COLO668 (cell line): ENCODE measurements at regions not wholly inside any gene's neighbourhood (a gene's known extent, or its start where the extent isn't known, plus 50 kb on each side); places are given as distances from the start of the nearest gene placed in this dataset.
"Not testable (repeated sequence)": the region's sequence is repeated elsewhere in the genome, so short reads cannot be mapped to it uniquely, and the experiment has no call there.

ENCODE experiments used
- DNase-seq: peaks from one replicate; lab custom pipeline; 2025; ENCODE audit not compliant: unreplicated experiment; lab: John Stamatoyannopoulos, UW

DNA sequence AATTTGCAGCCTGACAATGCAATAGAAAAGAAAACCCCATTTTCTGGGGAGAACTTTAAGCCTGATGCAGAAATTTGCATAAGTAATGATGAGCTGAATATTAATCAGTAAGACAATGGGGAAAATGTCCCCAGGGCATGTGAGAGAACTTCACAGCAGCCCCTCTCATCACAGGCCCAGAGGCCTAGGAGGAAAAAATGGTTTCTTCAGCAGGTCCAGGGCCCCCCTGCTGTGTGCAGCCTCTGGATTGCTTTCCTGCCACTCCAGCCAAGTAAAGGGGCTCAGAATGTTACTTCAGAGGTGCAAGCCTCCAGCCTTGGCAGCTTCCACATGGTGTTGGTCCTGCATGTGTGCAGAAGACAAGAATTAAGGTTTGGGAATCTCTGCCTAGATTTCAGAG, 900.3 kb upstream of the ROBO1 start:
- no peak for DNase-seq

DNA sequence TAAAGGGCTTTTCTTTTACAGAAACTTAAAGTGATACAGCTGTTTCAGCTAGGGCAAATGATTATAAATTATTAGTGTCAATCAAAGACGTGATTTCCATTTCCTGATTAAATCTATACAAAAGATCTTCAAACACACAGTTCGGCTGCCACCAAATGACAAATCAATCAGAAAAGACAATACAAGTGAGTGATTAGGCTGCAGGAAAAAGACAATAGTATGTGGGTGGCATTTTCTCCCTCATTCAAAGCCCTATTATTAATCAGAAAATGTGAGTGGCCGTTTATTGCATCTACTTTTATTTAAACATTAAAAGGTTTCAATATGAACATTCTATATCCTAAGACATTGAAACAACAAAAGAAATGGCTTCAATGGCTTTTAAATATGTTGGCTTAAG, 895.6 kb upstream of the ROBO1 start:
- no peak for DNase-seq

DNA sequence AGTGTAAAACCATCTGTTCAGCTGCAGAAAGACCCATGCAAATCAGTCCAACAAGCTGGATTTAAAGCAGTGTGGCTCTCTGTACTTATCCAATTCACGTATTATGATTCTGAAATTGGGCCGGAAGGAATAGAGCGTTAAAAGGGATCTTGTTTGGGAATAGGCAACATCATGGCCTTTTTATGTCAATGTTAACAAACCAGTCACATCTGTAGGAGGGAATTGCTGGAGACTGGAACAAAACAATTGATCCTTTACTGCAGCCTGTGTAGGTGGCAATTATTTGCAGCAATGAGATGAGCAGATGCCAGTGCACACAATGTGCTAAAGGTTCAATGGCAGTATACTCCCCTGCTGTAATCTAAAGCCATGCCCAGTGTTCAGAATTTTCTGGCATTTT, 887.4 kb upstream of the ROBO1 start:
- DNase-seq, result no peak

- DNase-seq, result no peak
Observed at GRCh38 chr3:80649170-80649569, 881.4 kb upstream of the ROBO1 start.

GRCh38 chr3:80643421-80643820, 875.6 kb upstream of the ROBO1 start:
- DNase-seq, result no peak

- no peak for DNase-seq
Observed at GRCh38 chr3:80618295-80619256, 850.8 kb upstream of the ROBO1 start.

DNA sequence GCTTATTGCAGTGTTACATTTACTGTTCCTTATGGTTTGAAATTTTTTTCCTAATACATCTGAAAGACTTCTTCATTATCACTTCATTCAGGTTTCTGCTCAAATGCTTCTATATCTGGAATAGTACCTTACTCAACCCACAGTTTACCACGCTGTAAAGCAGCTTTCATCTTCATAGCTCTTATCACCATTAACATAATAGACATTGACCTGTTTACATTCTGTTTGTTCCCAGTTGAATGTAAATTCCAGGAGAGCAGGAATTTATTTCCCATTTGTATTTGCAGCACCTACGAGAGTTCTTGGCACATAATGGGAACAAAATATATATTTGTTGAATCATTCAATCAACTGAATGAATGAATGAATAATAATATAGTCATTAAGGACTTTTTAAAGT, 844.6 kb upstream of the ROBO1 start:
- no peak for DNase-seq

GRCh38 chr3:80608072-80608471, 840.3 kb upstream of the ROBO1 start:
- not testable (repeated sequence) for DNase-seq

DNA sequence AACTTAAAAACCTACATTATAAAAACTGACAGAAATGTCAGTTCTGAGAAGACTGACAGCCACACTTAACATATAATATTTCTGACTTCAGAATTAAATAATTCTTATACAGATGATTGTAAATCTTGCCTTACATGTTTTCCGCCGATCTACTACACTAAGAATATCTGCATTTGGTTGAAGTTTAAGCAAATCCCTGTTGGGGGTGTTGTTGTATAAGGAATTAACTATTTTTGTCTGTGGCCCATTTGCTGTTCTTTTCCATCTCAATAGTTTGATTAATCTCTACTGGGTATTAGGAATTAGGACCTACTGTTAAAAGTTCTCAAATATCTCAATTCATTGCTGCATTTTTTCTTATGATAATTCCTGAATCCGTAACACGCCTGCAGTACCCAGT, 838.3 kb upstream of the ROBO1 start:
- no peak for DNase-seq

GRCh38 chr3:80601479-80601878, 833.7 kb upstream of the ROBO1 start:
- DNase-seq, result no peak

DNA sequence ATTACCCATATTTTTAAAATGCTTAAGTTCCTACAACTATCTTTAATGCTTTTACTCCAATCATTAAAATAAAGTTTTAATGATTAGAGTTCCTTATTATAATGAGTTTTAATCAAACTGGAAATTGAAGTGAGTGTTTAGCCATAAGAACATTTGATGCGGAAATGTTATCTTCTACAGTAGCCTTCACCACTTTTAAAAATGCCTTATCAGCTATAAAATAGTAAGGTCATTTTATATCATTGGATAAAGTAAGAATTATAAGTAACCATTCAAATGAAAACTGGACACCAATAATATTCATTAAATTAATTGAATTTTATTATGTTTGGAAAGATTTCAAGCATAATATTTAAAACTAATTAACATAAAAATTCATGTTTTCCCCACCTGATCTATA, 825.0 kb upstream of the ROBO1 start:
- no peak for DNase-seq

- DNase-seq, result no peak
Observed at GRCh38 chr3:80586338-80586737, 818.5 kb upstream of the ROBO1 start.

- no peak for DNase-seq
Observed at GRCh38 chr3:80580146-80580545, 812.3 kb upstream of the ROBO1 start.

DNA sequence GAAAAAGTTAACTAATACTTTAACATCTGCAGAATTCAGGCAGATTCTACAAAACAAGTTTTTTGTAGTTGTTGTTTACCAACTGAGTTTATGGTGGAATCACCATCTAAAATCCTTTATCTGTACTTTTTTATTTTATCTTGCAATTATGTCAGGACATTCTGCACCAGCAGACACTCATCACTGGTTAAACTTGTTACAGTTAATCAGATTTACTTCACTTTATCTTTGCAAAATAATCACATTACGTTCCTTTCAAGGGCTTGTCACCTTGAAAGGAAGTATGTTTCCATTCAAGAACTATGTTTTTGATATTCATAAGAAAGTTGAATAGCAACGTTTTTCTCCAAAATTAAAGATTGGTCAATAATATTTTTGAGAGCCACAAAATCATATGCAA, 796.6 kb upstream of the ROBO1 start:
- DNase-seq, result no peak

DNA sequence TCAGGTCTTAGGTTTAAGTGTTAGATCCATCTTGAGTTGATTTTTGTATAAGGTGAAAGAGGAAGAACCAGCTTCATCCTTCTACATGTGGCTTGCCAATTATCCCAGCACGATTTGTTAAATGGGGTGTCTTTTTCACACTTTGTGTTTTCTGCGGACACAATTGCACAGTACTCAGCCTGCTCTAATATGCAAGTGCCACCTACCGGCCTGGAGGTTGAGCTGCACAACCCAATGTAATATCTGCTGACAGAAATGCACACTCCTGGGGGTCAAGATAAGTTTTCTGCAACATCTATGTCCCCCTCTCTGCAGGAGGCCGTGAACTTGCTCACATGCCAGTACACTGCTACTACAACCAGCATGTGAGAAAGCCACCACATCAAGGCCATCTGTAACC, 791.9 kb upstream of the ROBO1 start:
- DNase-seq, result no peak

GRCh38 chr3:80556763-80557162, 789.0 kb upstream of the ROBO1 start:
- DNase-seq, result no peak

GRCh38 chr3:80554304-80554703, 786.5 kb upstream of the ROBO1 start:
- no peak for DNase-seq

DNA sequence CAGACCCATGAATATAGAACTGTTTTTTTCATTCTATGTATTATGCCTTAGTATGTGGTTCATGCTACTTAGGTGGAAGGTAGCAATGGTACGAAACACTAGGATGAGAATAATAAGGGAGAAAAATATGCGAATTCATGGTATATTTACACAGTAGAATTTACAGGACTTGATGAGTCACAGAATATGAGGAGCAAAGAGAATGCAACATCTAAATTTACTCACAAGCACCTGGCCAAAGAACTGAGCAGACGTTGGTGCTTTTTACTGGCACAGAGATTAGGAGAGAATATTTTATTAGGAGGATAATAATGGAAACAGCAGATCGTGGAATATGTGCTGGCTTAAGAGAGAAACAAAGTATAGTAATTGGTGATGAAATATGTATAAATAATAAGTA, 785.4 kb upstream of the ROBO1 start:
- no peak for DNase-seq

GRCh38 chr3:80550174-80550573, 782.4 kb upstream of the ROBO1 start:
- no peak for DNase-seq

DNA sequence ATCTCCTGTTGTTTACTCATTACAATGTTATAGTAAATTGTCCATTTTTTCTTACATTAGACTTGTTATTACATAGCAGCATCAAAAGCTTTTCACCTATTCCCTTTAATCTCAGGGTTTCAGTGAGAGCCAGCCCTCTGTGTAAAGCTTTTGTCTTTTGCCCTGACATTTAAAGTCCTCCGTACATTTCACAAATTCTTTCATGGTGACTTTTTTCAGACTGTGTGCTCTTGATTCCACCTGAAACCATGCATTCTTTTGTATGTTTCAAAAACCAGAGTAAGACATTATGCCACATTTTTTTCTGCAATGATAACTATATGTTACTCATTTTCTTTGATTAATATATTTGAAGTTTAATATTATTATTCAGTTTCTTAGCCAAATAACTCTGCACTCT, 781.4 kb upstream of the ROBO1 start:
- DNase-seq, result no peak

DNA sequence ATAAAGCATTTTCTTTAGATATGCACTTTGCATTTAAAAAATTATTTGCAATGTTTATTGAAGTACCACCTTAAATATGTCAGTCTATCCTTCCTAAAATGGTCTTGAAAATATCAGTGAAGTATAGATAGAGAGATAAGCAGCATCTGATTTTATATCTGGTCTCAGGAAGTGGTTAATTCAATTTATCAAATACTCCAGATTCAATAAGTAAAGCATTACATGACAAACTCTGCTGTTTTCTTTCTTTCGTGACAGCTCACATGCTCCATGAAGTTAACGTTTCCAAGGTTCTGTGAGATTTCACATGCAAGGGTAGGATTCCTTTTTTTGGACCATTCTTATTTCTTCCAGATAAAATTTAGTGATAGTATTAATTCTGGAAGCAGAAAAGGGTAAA, 775.4 kb upstream of the ROBO1 start:
- no peak for DNase-seq

- no peak for DNase-seq
Observed at GRCh38 chr3:80542456-80542855, 774.7 kb upstream of the ROBO1 start.

DNA sequence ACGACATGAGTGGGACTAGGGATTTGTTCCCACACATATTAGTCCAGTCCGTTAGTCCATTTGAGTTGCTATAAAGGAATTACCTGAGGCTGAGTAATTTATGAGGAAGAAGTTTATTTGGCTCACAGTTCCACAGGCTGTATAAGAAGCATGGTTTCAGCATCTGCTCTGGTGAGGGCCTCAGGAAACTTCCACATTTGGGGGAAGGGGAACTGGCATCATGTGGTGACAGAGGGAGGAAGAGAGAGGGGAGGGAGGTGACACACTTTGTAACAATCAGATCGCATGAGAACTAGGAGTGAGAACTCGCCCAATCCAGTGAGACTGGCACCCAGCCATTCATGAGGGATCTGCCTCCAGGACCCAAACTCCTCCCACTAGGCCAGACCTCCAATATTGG, 769.9 kb upstream of the ROBO1 start:
- no peak for DNase-seq
